Fibroblast of lung (primary cell): ENCODE measurements at regions not wholly inside any gene's neighbourhood (a gene's known extent, or its start where the extent isn't known, plus 50 kb on each side); places are given as distances from the start of the nearest gene placed in this dataset.

ENCODE experiments used
- DNase-seq, 2 donors: peaks; one replicate each; pipeline versions ENCODE4 v3.0.0 to v3.0.0-alpha.2; 2010; ENCODE audit warnings: low read depth in 2 of 2
- H2AFZ ChIP-seq: 2 replicates; pipeline ENCODE4 v1.5.1; 2012; ENCODE audit warnings: low read length, control low read depth, inconsistent platforms
- H3K27ac ChIP-seq: 2 replicates; pipeline ENCODE4 v1.5.1; 2011; ENCODE audit warnings: low read length, control low read depth; ENCODE audit not compliant: insufficient read depth
- H3K27me3 ChIP-seq: 2 replicates; pipeline ENCODE4 v1.5.1; 2011; ENCODE audit warnings: mild to moderate bottlenecking, low read length; ENCODE audit not compliant: control insufficient read depth, insufficient read depth
- H3K36me3 ChIP-seq: 2 replicates; pipeline ENCODE4 v1.5.1; 2011; ENCODE audit warnings: low read length; ENCODE audit not compliant: control insufficient read depth, insufficient read depth
- H3K4me1 ChIP-seq: 2 replicates; pipeline ENCODE4 v1.5.1; 2011; ENCODE audit warnings: low read length; ENCODE audit not compliant: control insufficient read depth, insufficient read depth; ENCODE audit errors: extremely low read depth
- H3K4me2 ChIP-seq: 2 replicates; pipeline ENCODE4 v1.5.1; 2011; ENCODE audit warnings: low read length, control low read depth; ENCODE audit not compliant: insufficient read depth; ENCODE audit errors: extremely low read depth
- H3K4me3 ChIP-seq, 4 experiments: fragments of 200-600 bp in 1 of 4; sonication (generic) in 1 of 4; replicated peaks in 1 of 4; 2 replicates each; pipeline ENCODE4 v1.5.1; 2011 to 2016; ENCODE audit warnings: low read length in 4 of 4, low read depth in 3 of 4, mild to moderate bottlenecking in 3 of 4, control low read depth in 2 of 4, inconsistent platforms in 1 of 4, mixed read lengths in 1 of 4; ENCODE audit not compliant: insufficient read depth in 1 of 4; ENCODE audit errors: control extremely low read depth in 1 of 4
- H3K79me2 ChIP-seq: 2 replicates; pipeline ENCODE4 v1.5.1; 2012; ENCODE audit warnings: mild to moderate bottlenecking, low read length, inconsistent platforms; ENCODE audit not compliant: control insufficient read depth, insufficient read depth
- H3K9ac ChIP-seq: 2 replicates; pipeline ENCODE4 v1.5.1; 2011; ENCODE audit warnings: mild to moderate bottlenecking, low read length, control low read depth; ENCODE audit not compliant: insufficient read depth
- H3K9me3 ChIP-seq: 2 replicates; pipeline ENCODE4 v1.5.1; 2012; ENCODE audit warnings: low read depth, low read length; ENCODE audit not compliant: control insufficient read depth, insufficient read depth
- H4K20me1 ChIP-seq: 2 replicates; pipeline ENCODE4 v1.5.1; 2011; ENCODE audit warnings: low read length; ENCODE audit not compliant: control insufficient read depth, insufficient read depth; ENCODE audit errors: extremely low read depth
- CTCF ChIP-seq, 2 donors: IDR thresholded peaks in 1 of 2; conservative IDR thresholded peaks in 1 of 2; 1 replicate in 1 of 2; 2 replicates in 1 of 2; pipeline ENCODE4 v1.5.1; 2011 to 2012; ENCODE audit warnings: low read length in 2 of 2, control low read depth in 1 of 2, inconsistent platforms in 1 of 2, low read depth in 1 of 2, mild to moderate bottlenecking in 1 of 2
- EZH2 ChIP-seq: IDR thresholded peaks from 2 replicates; pipeline ENCODE4 v1.5.1; 2012; ENCODE audit warnings: low read length, control low read depth, mild to moderate bottlenecking; ENCODE audit errors: missing control alignments

DNA sequence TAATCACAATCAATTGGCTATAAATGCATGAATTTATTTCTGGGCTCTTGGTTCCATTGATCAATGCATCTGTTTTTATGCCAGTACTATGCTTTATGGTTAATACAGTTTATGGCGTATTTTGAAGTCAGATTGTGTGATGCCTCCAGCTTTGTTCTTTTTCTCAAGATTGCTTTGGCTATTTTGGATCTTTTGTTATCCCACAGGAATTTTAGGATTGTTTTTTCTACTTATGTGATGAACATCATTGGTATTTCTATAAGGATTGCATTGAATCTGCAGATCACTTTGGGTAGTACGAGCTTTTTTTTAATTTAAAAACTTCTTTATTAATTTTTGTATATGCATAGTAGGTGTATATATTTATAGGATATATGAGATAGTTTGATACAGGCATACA lies 338.7 kb upstream of the IGFBP7 start:
- Histone ChIP-seq H4K20me1 (no peaks in the 10 kb centered on the region), H3K79me2 (no peaks in the 10 kb centered on the region), H3K4me2 (no peak overlapping the region), H3K4me1 (no peaks in the 10 kb centered on the region), H3K27ac (no peak overlapping the region), H3K9ac (no peak overlapping the region), H3K27me3 (no peaks in the 10 kb centered on the region), H3K4me3 (no peak overlapping the region), H3K36me3 (no peaks in the 10 kb centered on the region), H3K9me3 (no peaks in the 10 kb centered on the region), H2AFZ (no peak overlapping the region)
- TF ChIP-seq CTCF (conservative IDR thresholded peaks at IDR 0.05 in 1 of 2, IDR thresholded peaks at IDR 0.05 in 1 of 2; ENCODE audit: low read depth in 1 of 2, low read length in 2 of 2) (no peak), EZH2 (no peak)
- no peak for DNase-seq

DNA sequence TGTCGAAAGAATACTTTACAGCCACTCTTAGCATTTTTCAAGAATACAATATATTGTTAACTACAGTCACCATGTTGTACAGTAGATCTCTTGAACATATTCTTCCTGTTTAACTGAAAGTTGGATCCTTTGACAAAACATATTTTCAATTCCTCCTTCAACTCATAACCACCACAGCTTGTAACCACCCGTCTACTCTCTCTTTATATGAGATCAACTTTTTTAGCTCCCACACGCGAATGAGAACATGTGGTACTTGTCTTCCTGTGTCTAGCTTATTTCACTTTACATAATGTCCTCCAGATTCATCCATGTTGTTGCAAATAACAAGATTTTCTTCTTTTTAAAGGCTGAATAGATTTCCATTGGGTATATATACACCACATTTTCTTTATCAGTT lies 338.3 kb upstream of the IGFBP7 start:
- H3K79me2 ChIP-seq: no peaks in the 10 kb centered on the region
- H3K9me3 ChIP-seq: no peaks in the 10 kb centered on the region
- H3K9ac ChIP-seq: no peak overlapping the region
- H3K27me3 ChIP-seq: no peaks in the 10 kb centered on the region
- no peak overlapping the region for H3K4me2 ChIP-seq
- DNase-seq: no peak
- H3K27ac ChIP-seq: no peak overlapping the region
- no peaks in the 10 kb centered on the region for H3K36me3 ChIP-seq
- no peaks in the 10 kb centered on the region for H4K20me1 ChIP-seq
- H2AFZ ChIP-seq: no peak overlapping the region
- TF ChIP-seq CTCF (conservative IDR thresholded peaks at IDR 0.05 in 1 of 2, IDR thresholded peaks at IDR 0.05 in 1 of 2; ENCODE audit: low read depth in 1 of 2, low read length in 2 of 2) (no peak), EZH2 (no peak)
- H3K4me3 ChIP-seq: no peak overlapping the region
- H3K4me1 ChIP-seq: no peaks in the 10 kb centered on the region

DNA sequence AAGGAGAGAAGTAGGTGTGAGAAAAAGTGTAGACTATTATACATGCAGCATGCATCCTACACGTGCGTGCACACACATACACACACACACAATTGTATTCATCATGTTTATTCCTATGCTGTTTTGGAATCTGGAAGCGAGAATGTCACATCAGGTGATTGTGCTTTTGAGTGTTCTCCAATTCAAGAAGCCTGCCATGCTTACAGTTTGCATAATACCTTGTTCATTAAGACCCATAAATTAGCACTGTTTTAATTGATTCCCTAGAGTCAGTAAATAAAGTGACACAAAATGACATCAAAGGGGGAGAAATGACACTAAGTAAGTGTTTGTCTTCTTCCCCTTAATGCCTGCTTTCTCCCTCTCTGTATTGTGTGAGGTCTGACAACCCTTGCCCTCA lies 336.1 kb upstream of the IGFBP7 start:
- no peak overlapping the region for H3K4me2 ChIP-seq
- H3K36me3 ChIP-seq: no peaks in the 10 kb centered on the region
- no peak overlapping the region for H3K9ac ChIP-seq
- H3K27me3 ChIP-seq: no peaks in the 10 kb centered on the region
- H3K9me3 ChIP-seq: no peaks in the 10 kb centered on the region
- H2AFZ ChIP-seq: no peak overlapping the region
- no peak overlapping the region for H3K4me3 ChIP-seq
- H3K27ac ChIP-seq: no peak overlapping the region
- no peaks in the 10 kb centered on the region for H3K4me1 ChIP-seq
- TF ChIP-seq EZH2 (no peak), CTCF (conservative IDR thresholded peaks at IDR 0.05 in 1 of 2, IDR thresholded peaks at IDR 0.05 in 1 of 2; ENCODE audit: low read depth in 1 of 2, low read length in 2 of 2) (no peak)
- H4K20me1 ChIP-seq: no peaks in the 10 kb centered on the region
- DNase-seq: no peak
- no peaks in the 10 kb centered on the region for H3K79me2 ChIP-seq
